ENCODE measurements at regions not wholly inside any gene's neighbourhood (a gene's known extent, or its start where the extent isn't known, plus 50 kb on each side); places are given as distances from the start of the nearest gene placed in this dataset.

DNA sequence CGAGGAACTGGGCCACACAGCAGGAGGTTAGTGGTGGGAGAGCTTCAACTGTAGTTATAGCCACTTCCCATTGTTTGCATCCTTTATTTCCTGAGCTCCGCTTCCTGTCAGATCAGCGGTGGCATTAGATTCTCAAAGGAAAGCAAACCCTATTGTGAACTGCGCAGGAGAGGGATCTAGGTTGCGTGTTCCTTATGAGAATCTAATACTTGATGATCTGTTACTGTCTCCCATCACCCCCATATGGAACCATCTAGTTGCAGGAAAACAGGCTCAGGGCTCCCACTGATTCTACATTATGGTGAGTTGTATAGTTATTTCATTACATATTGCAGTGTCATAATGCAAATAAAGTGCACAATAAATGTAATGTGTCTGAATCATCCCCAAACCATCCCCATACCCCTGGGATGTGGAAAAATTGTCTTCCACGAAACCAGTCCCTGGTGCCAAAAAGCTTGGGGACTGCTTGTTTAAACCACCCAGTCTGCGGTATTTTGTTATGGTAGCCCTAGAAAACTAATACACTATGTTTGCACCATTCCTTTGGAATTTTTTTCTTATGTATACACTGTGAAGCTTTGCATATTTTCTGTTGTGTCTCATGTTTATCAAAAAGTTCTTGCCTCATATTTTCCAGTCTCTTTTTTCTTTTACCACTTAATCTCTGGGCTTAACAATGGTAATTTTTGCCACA is 136.6 kb upstream of the IVNS1ABP start:
- Histone ChIP-seq H3K4me1 (ENCODE audit: control insufficient read depth in 2 of 2, insufficient read depth in 2 of 2, low read length in 1 of 2) (no peaks in the 10 kb centered on the region), H3K9me3 (ENCODE audit: control insufficient read depth in 2 of 2, insufficient read depth in 1 of 2, low read depth in 1 of 2, low read length in 1 of 2) (no peaks in the 10 kb centered on the region), H3K36me3 (ENCODE audit: control insufficient read depth in 2 of 2, insufficient read depth in 2 of 2, low read length in 1 of 2) (no peaks in the 10 kb centered on the region), H3K4me3 (ENCODE audit: low read depth in 1 of 2, low read length in 2 of 2) (no peak overlapping the region), H3K27me3 (ENCODE audit: control insufficient read depth in 1 of 2, insufficient read depth in 2 of 2, low read length in 2 of 2) (no peaks in the 10 kb centered on the region), H3K27ac (ENCODE audit: low read depth in 2 of 2, low read length in 1 of 2) (no peak overlapping the region)
- WGBS, 2 donors: 77 to 87% methylated on average over 7 of the region's 7 CpGs

GRCh38 chr1:185450917-185451316 is 133.9 kb upstream of the IVNS1ABP start:
- Histone ChIP-seq H3K27me3 (ENCODE audit: control insufficient read depth in 1 of 2, insufficient read depth in 2 of 2, low read length in 2 of 2) (no peaks in the 10 kb centered on the region), H3K36me3 (ENCODE audit: control insufficient read depth in 2 of 2, insufficient read depth in 2 of 2, low read length in 1 of 2) (no peaks in the 10 kb centered on the region), H3K27ac (ENCODE audit: low read depth in 2 of 2, low read length in 1 of 2) (no peak overlapping the region), H3K4me3 (ENCODE audit: low read depth in 1 of 2, low read length in 2 of 2) (no peak overlapping the region), H3K4me1 (ENCODE audit: control insufficient read depth in 2 of 2, insufficient read depth in 2 of 2, low read length in 1 of 2) (no peaks in the 10 kb centered on the region), H3K9me3 (ENCODE audit: control insufficient read depth in 2 of 2, insufficient read depth in 1 of 2, low read depth in 1 of 2, low read length in 1 of 2) (no peaks in the 10 kb centered on the region)
- 81 to 96% methylated on average over 5 of the region's 5 CpGs for WGBS, 2 donors

- H3K36me3 ChIP-seq (ENCODE audit: control insufficient read depth in 2 of 2, insufficient read depth in 2 of 2, low read length in 1 of 2): no peaks in the 10 kb centered on the region
- H3K4me1 ChIP-seq (ENCODE audit: control insufficient read depth in 2 of 2, insufficient read depth in 2 of 2, low read length in 1 of 2): no peaks in the 10 kb centered on the region
- no peak overlapping the region for H3K27ac ChIP-seq (ENCODE audit: low read depth in 2 of 2, low read length in 1 of 2)
- H3K27me3 ChIP-seq (ENCODE audit: control insufficient read depth in 1 of 2, insufficient read depth in 2 of 2, low read length in 2 of 2): no peaks in the 10 kb centered on the region
- H3K9me3 ChIP-seq (ENCODE audit: control insufficient read depth in 2 of 2, insufficient read depth in 1 of 2, low read depth in 1 of 2, low read length in 1 of 2): no peaks in the 10 kb centered on the region
- WGBS, 2 donors: 88 to 96% methylated on average over 3 of the region's 3 CpGs
- no peak overlapping the region for H3K4me3 ChIP-seq (ENCODE audit: low read depth in 1 of 2, low read length in 2 of 2)
Measured at GRCh38 chr1:185450060-185450788, 133.2 kb upstream of the IVNS1ABP start.

- no peak overlapping the region for H3K27ac ChIP-seq (ENCODE audit: low read depth in 2 of 2, low read length in 1 of 2)
Measured at GRCh38 chr1:185449378-185450059, 132.5 kb upstream of the IVNS1ABP start.

GRCh38 chr1:185448591-185449186 is 131.6 kb upstream of the IVNS1ABP start:
- H3K27me3 ChIP-seq (ENCODE audit: control insufficient read depth in 1 of 2, insufficient read depth in 2 of 2, low read length in 2 of 2): no peaks in the 10 kb centered on the region
- H3K4me1 ChIP-seq (ENCODE audit: control insufficient read depth in 2 of 2, insufficient read depth in 2 of 2, low read length in 1 of 2): no peaks in the 10 kb centered on the region
- H3K27ac ChIP-seq (ENCODE audit: low read depth in 2 of 2, low read length in 1 of 2): no peak overlapping the region
- no peaks in the 10 kb centered on the region for H3K9me3 ChIP-seq (ENCODE audit: control insufficient read depth in 2 of 2, insufficient read depth in 1 of 2, low read depth in 1 of 2, low read length in 1 of 2)
- H3K4me3 ChIP-seq (ENCODE audit: low read depth in 1 of 2, low read length in 2 of 2): no peak overlapping the region
- no peaks in the 10 kb centered on the region for H3K36me3 ChIP-seq (ENCODE audit: control insufficient read depth in 2 of 2, insufficient read depth in 2 of 2, low read length in 1 of 2)
- WGBS, 2 donors: 64 to 79% methylated on average over 3 of the region's 3 CpGs

More at GRCh38 chr1:185449378-185450059, 132.5 kb upstream of the IVNS1ABP start:
- Histone ChIP-seq H3K4me1 (ENCODE audit: control insufficient read depth in 2 of 2, insufficient read depth in 2 of 2, low read length in 1 of 2) (no peaks in the 10 kb centered on the region), H3K27me3 (ENCODE audit: control insufficient read depth in 1 of 2, insufficient read depth in 2 of 2, low read length in 2 of 2) (no peaks in the 10 kb centered on the region), H3K36me3 (ENCODE audit: control insufficient read depth in 2 of 2, insufficient read depth in 2 of 2, low read length in 1 of 2) (no peaks in the 10 kb centered on the region), H3K9me3 (ENCODE audit: control insufficient read depth in 2 of 2, insufficient read depth in 1 of 2, low read depth in 1 of 2, low read length in 1 of 2) (no peaks in the 10 kb centered on the region), H3K4me3 (ENCODE audit: low read depth in 1 of 2, low read length in 2 of 2) (no peak overlapping the region)
- 93% methylated on average over 3 of the region's 3 CpGs for WGBS, 2 donors

DNA sequence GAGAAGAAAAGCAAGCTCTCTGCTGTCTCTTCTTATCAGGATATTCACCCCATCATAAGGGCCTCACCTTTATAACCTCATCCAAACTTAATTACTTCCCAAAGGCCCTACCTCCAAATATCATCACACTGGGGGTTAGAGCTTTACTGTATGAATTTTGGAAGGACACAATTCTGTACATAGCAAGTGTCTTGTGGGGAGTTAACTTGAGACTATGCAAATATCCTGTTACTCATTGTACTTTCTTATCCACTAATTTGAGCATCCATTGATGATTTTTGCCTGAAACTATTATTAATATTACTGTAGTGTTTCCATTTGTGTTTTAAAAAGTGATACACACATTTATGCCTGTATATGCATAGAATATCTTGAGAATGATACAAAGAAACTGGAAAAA is 129.1 kb upstream of the IVNS1ABP start:
- Histone ChIP-seq H3K4me3 (ENCODE audit: low read depth in 1 of 2, low read length in 2 of 2) (no peak overlapping the region), H3K4me1 (ENCODE audit: control insufficient read depth in 2 of 2, insufficient read depth in 2 of 2, low read length in 1 of 2) (no peaks in the 10 kb centered on the region), H3K27me3 (ENCODE audit: control insufficient read depth in 1 of 2, insufficient read depth in 2 of 2, low read length in 2 of 2) (no peaks in the 10 kb centered on the region), H3K27ac (ENCODE audit: low read depth in 2 of 2, low read length in 1 of 2) (no peak overlapping the region), H3K9me3 (ENCODE audit: control insufficient read depth in 2 of 2, insufficient read depth in 1 of 2, low read depth in 1 of 2, low read length in 1 of 2) (no peaks in the 10 kb centered on the region), H3K36me3 (ENCODE audit: control insufficient read depth in 2 of 2, insufficient read depth in 2 of 2, low read length in 1 of 2) (no peaks in the 10 kb centered on the region)

GRCh38 chr1:185445594-185445993 is 128.6 kb upstream of the IVNS1ABP start:
- no peaks in the 10 kb centered on the region for H3K27me3 ChIP-seq (ENCODE audit: control insufficient read depth in 1 of 2, insufficient read depth in 2 of 2, low read length in 2 of 2)
- no peak overlapping the region for H3K4me3 ChIP-seq (ENCODE audit: low read depth in 1 of 2, low read length in 2 of 2)
- 86 to 87% methylated on average over 2 of the region's 2 CpGs for WGBS, 2 donors
- no peaks in the 10 kb centered on the region for H3K36me3 ChIP-seq (ENCODE audit: control insufficient read depth in 2 of 2, insufficient read depth in 2 of 2, low read length in 1 of 2)
- H3K9me3 ChIP-seq (ENCODE audit: control insufficient read depth in 2 of 2, insufficient read depth in 1 of 2, low read depth in 1 of 2, low read length in 1 of 2): no peaks in the 10 kb centered on the region
- H3K27ac ChIP-seq (ENCODE audit: low read depth in 2 of 2, low read length in 1 of 2): no peak overlapping the region
- no peaks in the 10 kb centered on the region for H3K4me1 ChIP-seq (ENCODE audit: control insufficient read depth in 2 of 2, insufficient read depth in 2 of 2, low read length in 1 of 2)

DNA sequence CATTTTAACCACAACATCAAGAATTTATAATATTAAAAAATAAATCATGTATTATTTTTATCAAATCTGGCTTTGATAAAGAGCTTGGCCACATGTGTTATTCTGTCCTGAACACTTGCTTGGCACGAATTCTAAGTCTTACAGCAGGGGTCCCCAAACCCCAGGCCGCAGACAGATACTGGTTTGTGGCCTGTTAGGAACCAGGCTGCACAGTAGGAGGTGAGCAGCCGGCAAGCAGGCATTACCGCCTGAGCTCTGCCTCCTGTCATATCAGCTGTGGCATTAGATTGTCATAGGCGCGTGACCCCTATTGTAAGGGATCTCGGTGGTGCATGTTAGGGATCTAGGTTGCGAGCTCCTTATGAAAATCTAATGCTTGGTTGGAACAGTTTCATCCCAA is 127.6 kb upstream of the IVNS1ABP start:
- no peak overlapping the region for H3K27ac ChIP-seq (ENCODE audit: low read depth in 2 of 2, low read length in 1 of 2)
- WGBS, 2 donors: 91% methylated on average over 8 of the region's 8 CpGs
- no peaks in the 10 kb centered on the region for H3K4me1 ChIP-seq (ENCODE audit: control insufficient read depth in 2 of 2, insufficient read depth in 2 of 2, low read length in 1 of 2)
- no peak overlapping the region for H3K4me3 ChIP-seq (ENCODE audit: low read depth in 1 of 2, low read length in 2 of 2)
- H3K9me3 ChIP-seq (ENCODE audit: control insufficient read depth in 2 of 2, insufficient read depth in 1 of 2, low read depth in 1 of 2, low read length in 1 of 2): no peaks in the 10 kb centered on the region
- H3K36me3 ChIP-seq (ENCODE audit: control insufficient read depth in 2 of 2, insufficient read depth in 2 of 2, low read length in 1 of 2): no peaks in the 10 kb centered on the region
- no peaks in the 10 kb centered on the region for H3K27me3 ChIP-seq (ENCODE audit: control insufficient read depth in 1 of 2, insufficient read depth in 2 of 2, low read length in 2 of 2)

- H3K27me3 ChIP-seq (ENCODE audit: control insufficient read depth in 1 of 2, insufficient read depth in 2 of 2, low read length in 2 of 2): no peaks in the 10 kb centered on the region
- no peaks in the 10 kb centered on the region for H3K4me1 ChIP-seq (ENCODE audit: control insufficient read depth in 2 of 2, insufficient read depth in 2 of 2, low read length in 1 of 2)
- H3K27ac ChIP-seq (ENCODE audit: low read depth in 2 of 2, low read length in 1 of 2): no peak overlapping the region
- H3K4me3 ChIP-seq (ENCODE audit: low read depth in 1 of 2, low read length in 2 of 2): no peak overlapping the region
- H3K36me3 ChIP-seq (ENCODE audit: control insufficient read depth in 2 of 2, insufficient read depth in 2 of 2, low read length in 1 of 2): no peaks in the 10 kb centered on the region
- WGBS, 2 donors: 76 to 78% methylated on average over 2 of the region's 2 CpGs
- H3K9me3 ChIP-seq (ENCODE audit: control insufficient read depth in 2 of 2, insufficient read depth in 1 of 2, low read depth in 1 of 2, low read length in 1 of 2): no peaks in the 10 kb centered on the region
Measured at GRCh38 chr1:185442050-185442449, 125.0 kb upstream of the IVNS1ABP start.
